ENCODE measurements at regions not wholly inside any gene's neighbourhood (a gene's known extent, or its start where the extent isn't known, plus 50 kb on each side); places are given as distances from the start of the nearest gene placed in this dataset.
"Not testable (repeated sequence)": the region's sequence is repeated elsewhere in the genome, so short reads cannot be mapped to it uniquely, and the experiment has no call there.

DNA sequence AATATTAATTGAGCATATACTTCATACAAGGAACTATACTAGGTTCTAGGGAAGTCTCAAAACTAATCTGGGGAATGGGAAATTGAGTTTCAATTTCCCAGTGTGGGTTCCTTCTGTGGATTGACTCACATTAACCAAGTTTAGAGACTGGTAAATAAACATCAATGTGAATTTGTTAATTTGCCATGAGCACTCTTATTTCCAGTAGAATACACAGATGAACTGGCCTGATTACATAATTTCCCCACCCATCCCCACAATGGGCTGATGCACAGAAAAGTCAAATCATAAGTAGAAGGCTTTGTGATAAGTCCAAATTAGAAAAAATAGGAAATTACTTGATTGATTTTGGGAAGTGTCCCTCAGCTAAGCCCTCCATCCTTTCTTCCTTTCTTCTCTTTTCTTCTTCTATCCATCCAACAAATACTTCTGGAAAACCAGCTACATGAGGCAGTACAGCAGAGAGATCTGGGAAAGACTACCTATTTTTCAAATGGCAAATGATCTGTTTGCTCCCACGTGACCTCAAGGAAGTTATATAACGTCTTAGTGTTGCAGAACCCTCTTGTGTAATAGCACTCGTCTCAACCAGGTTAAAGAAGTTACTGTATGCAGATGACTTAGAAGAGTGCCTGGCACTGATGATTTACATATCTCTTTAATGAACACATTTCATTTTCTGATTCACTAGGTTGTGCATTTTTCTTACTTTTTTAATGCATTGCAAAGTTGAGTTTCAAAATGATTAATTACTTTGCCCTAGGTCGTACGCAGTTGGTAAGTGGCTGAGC is 312.3 kb downstream of the SV2B start:
- no peak overlapping the region for H3K27ac ChIP-seq (ENCODE audit: low read length)
- no TSS peak for BruUV-seq (replicated peaks)
- H3K9me3 ChIP-seq (ENCODE audit: low read length) = no peaks in the 10 kb centered on the region
- no peaks in the 10 kb centered on the region for H3K9me2 ChIP-seq (replicated peaks; ENCODE audit: low read length)
- H3K79me2 ChIP-seq (ENCODE audit: low read length) = no peaks in the 10 kb centered on the region
- intact Hi-C loops (cut with micrococcal nuclease) = no loop called here
- no peaks in the 10 kb centered on the region; the same call in 1 of the 2 replicates for H3K36me3 ChIP-seq (ENCODE audit: low read depth, low read length)
- no peaks in the 10 kb centered on the region for H3K27me3 ChIP-seq (ENCODE audit: low read length)
- H3K4me1 ChIP-seq (ENCODE audit: insufficient read depth, low read length) = no peaks in the 10 kb centered on the region
- no peak overlapping the region for H3K9ac ChIP-seq (ENCODE audit: low read length)
- no peak overlapping the region for H2AFZ ChIP-seq (ENCODE audit: low read length)
- no peaks in the 10 kb centered on the region for H4K20me1 ChIP-seq (ENCODE audit: low read length)
- no peaks in the 10 kb centered on the region for H3F3A ChIP-seq (ENCODE audit: low read length, unreplicated experiment)
- POLR2A ChIA-PET (ENCODE audit: unreplicated experiment) = no interaction called here
- ATAC-seq = no peak
- H3K4me2 ChIP-seq (ENCODE audit: low read length) = no peak overlapping the region
- TF ChIP-seq EZH2phosphoT487 (IDR thresholded peaks at IDR 0.05; ENCODE audit: borderline replicate concordance, low read length) = no peak
- TF ChIP-seq, protein P1, sequence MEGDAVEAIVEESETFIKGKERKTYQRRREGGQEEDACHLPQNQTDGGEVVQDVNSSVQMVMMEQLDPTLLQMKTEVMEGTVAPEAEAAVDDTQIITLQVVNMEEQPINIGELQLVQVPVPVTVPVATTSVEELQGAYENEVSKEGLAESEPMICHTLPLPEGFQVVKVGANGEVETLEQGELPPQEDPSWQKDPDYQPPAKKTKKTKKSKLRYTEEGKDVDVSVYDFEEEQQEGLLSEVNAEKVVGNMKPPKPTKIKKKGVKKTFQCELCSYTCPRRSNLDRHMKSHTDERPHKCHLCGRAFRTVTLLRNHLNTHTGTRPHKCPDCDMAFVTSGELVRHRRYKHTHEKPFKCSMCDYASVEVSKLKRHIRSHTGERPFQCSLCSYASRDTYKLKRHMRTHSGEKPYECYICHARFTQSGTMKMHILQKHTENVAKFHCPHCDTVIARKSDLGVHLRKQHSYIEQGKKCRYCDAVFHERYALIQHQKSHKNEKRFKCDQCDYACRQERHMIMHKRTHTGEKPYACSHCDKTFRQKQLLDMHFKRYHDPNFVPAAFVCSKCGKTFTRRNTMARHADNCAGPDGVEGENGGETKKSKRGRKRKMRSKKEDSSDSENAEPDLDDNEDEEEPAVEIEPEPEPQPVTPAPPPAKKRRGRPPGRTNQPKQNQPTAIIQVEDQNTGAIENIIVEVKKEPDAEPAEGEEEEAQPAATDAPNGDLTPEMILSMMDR (conservative IDR thresholded peaks at IDR 0.05; ENCODE audit: low read depth, low read length) = no peak
- DNase-seq = no peak
- CTCF ChIA-PET = no interaction called here
- no peak overlapping the region for H3K4me3 ChIP-seq (ENCODE audit: low read length)

DNA sequence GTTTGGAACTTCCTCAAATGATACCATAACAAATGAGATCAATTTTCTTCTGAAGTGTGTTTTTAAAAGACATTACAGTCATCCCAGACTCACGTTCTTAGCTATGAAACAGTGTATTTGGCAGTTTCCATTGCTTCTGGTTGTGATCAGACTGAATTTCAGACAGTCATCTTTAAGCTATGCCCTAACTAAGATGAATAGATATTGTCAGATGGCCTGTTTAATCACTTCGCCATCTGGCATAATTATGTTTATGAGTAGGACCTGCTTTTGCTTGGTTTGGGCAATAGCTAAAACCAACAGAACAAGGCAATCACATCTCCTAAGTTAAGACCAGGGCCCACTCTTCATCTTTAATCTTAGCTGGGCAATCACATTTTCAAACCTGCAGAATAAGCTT is 313.1 kb downstream of the SV2B start:
- Histone ChIP-seq H3K9ac (ENCODE audit: low read length) (no peak overlapping the region), H3K9me3 (ENCODE audit: low read length) (no peaks in the 10 kb centered on the region), H3K4me1 (ENCODE audit: insufficient read depth, low read length) (no peaks in the 10 kb centered on the region), H3K79me2 (ENCODE audit: low read length) (no peaks in the 10 kb centered on the region), H3K4me3 (ENCODE audit: low read length) (no peak overlapping the region), H3K27ac (ENCODE audit: low read length) (no peak overlapping the region), H4K20me1 (ENCODE audit: low read length) (no peaks in the 10 kb centered on the region), H2AFZ (ENCODE audit: low read length) (no peak overlapping the region), H3K27me3 (ENCODE audit: low read length) (no peaks in the 10 kb centered on the region), H3K4me2 (ENCODE audit: low read length) (no peak overlapping the region), H3K9me2 (replicated peaks; ENCODE audit: low read length) (no peaks in the 10 kb centered on the region), H3K36me3 (ENCODE audit: low read depth, low read length) (no peaks in the 10 kb centered on the region; the same call in 1 of the 2 replicates), H3F3A (ENCODE audit: low read length, unreplicated experiment) (no peaks in the 10 kb centered on the region)
- no peak for ATAC-seq
- POLR2A ChIA-PET (ENCODE audit: unreplicated experiment) = no interaction called here
- intact Hi-C loops (cut with micrococcal nuclease) = no loop called here
- CTCF ChIA-PET = no interaction called here
- TF ChIP-seq EZH2 (IDR thresholded peaks at IDR 0.05; ENCODE audit: low read length, unreplicated experiment) = no peak
- TF ChIP-seq, protein P1 (conservative IDR thresholded peaks at IDR 0.05; ENCODE audit: low read depth, low read length) = no peak
- no peak for TF ChIP-seq EZH2phosphoT487 (IDR thresholded peaks at IDR 0.05; ENCODE audit: borderline replicate concordance, low read length)
- BruUV-seq (replicated peaks) = no TSS peak
- DNase-seq = no peak

DNA sequence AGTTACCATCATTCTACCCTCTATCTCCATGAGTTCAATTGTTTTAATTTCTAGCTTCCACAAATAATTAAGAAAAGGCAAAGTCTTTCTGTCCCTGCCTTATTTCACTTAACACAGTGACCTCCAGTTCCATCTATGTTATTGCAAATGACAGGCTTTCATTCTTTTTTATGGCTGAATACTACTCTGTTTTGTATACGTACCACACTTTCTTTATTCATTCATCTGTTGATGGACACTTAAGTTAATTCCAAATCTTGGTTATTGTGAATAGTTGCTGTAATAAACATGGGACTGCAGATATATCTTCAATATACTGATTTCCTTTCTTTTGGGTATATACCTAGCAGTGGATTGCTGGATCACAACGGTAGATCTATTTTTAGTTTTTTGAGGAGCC is 314.1 kb downstream of the SV2B start:
- no peak overlapping the region for H3K4me3 ChIP-seq (ENCODE audit: low read length)
- DNase-seq (no peak), ATAC-seq (no peak)
- intact Hi-C loops (cut with micrococcal nuclease) = no loop called here
- H3K9me2 ChIP-seq (replicated peaks; ENCODE audit: low read length) = no peaks in the 10 kb centered on the region
- no peak overlapping the region for H2AFZ ChIP-seq (ENCODE audit: low read length)
- H3K9me3 ChIP-seq (ENCODE audit: low read length) = no peaks in the 10 kb centered on the region
- H4K20me1 ChIP-seq (ENCODE audit: low read length) = no peaks in the 10 kb centered on the region
- CTCF ChIA-PET = no interaction called here
- TF ChIP-seq, protein P1 (conservative IDR thresholded peaks at IDR 0.05; ENCODE audit: low read depth, low read length) = no peak
- TF ChIP-seq EZH2phosphoT487 (IDR thresholded peaks at IDR 0.05; ENCODE audit: borderline replicate concordance, low read length) (no peak), EZH2 (IDR thresholded peaks at IDR 0.05; ENCODE audit: low read length, unreplicated experiment) (no peak)
- H3K36me3 ChIP-seq (ENCODE audit: low read depth, low read length) = no peaks in the 10 kb centered on the region; the same call in 1 of the 2 replicates
- H3K27me3 ChIP-seq (ENCODE audit: low read length) = no peaks in the 10 kb centered on the region
- no peaks in the 10 kb centered on the region for H3K4me1 ChIP-seq (ENCODE audit: insufficient read depth, low read length)
- H3K27ac ChIP-seq (ENCODE audit: low read length) = no peak overlapping the region
- no peaks in the 10 kb centered on the region for H3K79me2 ChIP-seq (ENCODE audit: low read length)
- no peaks in the 10 kb centered on the region for H3F3A ChIP-seq (ENCODE audit: low read length, unreplicated experiment)
- no peak overlapping the region for H3K9ac ChIP-seq (ENCODE audit: low read length)
- H3K4me2 ChIP-seq (ENCODE audit: low read length) = no peak overlapping the region
- no TSS peak for BruUV-seq (replicated peaks)
- POLR2A ChIA-PET (ENCODE audit: unreplicated experiment) = no interaction called here

DNA sequence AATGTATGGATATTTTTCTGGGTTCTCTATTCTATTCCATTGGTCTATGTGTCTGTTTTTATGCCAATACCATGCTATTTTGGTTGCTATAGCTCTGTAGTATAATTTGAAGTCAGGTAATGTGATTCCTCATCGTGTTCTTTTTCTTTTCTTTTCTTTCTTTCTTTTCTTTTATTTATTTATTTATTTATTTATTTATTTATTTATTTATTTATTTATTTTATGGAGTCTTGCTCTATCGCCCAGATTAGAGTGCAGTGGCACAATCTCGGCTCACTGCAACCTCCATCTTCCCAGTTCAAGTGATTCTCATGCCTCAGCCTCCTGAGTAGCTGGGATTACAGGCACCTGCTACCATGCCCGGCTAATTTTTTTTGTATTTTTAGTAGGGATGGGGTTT is 315.2 kb downstream of the SV2B start:
- H3K9me2 ChIP-seq (replicated peaks; ENCODE audit: low read length); H2AFZ ChIP-seq (ENCODE audit: low read length); H3K4me2 ChIP-seq (ENCODE audit: low read length); H3K4me3 ChIP-seq (ENCODE audit: low read length); ATAC-seq; H3K9ac ChIP-seq (ENCODE audit: low read length); H3K79me2 ChIP-seq (ENCODE audit: low read length); CTCF ChIA-PET; H3K9me3 ChIP-seq (ENCODE audit: low read length); H3F3A ChIP-seq (ENCODE audit: low read length, unreplicated experiment); H3K27me3 ChIP-seq (ENCODE audit: low read length); H4K20me1 ChIP-seq (ENCODE audit: low read length); BruUV-seq (replicated peaks); DNase-seq; intact Hi-C loops (cut with micrococcal nuclease); POLR2A ChIA-PET (ENCODE audit: unreplicated experiment); H3K36me3 ChIP-seq (ENCODE audit: low read depth, low read length); H3K4me1 ChIP-seq (ENCODE audit: insufficient read depth, low read length); H3K27ac ChIP-seq (ENCODE audit: low read length): not testable (repeated sequence)
